ENCODE measurements at regions not wholly inside any gene's neighbourhood (a gene's known extent, or its start where the extent isn't known, plus 50 kb on each side); places are given as distances from the start of the nearest gene placed in this dataset.

DNA sequence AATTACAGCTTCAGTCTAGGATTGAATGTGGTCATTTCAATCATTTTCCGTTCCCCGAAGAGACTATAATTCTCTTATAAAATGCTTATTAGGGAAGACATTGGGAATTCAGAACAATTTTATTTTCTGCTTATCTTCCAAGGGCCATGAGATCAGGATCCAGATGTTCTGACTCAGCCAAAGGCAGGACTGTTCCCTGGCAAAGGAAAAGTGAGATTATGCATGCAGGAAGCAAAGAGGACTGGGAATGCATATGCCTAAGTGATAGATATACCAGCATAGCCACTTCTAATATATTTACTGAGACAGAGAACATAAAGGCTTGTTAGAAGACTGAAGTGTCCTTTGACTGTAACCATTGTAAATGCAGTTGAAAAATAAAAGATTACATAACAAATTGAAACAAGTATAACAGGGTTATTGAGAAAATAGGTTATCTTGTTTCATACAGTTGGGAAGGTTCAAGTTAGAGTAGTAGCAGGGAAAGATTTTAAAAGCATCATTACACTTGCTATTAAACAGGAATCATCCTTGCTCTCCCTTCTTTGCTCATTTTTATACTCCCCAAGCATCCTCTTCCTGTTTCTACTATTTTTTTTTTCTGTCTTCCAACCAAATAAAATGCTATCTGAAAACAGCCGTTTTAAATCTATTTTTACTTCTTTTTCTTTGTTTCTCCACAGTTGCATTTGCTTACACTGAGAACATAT, 439.6 kb upstream of the ADAMTS5 start:
- in situ Hi-C loops (cut with HindIII; ENCODE audit: low sequenced_read_pairs) = no loop called here

DNA sequence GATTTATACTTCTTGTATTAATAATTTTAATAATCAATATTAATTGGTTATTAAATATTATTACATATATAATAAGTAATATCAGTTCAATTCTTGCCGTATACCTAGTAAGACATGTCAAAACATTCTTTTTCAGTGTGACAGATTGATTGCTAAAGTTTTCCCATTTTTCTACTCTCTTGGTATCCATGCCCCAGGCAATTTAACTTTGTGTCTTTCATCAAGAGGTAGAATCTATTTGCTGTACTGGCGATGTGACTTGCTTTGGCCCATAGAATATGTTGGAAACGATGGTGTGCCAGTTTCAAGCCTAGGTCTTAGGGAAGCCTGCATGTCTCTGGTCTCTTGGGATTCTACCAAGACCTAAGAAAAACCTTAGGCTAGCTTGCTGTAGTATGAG, 436.1 kb upstream of the ADAMTS5 start:
- in situ Hi-C loops (cut with HindIII; ENCODE audit: low sequenced_read_pairs) = no loop called here

DNA sequence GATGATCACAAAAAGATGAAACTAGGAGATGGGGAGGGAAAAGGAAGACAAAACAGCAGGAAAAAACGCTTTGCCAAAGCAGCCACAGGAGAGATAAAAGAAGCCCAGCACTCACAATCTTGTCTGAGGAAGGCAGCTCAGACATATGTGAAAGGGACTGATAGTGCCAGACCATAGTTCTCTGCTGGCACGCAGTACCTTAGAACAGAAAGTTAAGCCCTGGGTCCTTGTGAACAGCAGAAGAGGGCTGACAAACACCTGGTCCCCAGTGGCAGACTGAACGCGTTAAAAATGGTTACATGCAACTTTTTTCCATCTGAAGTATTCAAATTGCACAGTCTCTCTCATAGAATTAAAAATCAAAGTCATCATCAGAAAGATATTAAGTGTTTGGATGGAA, 433.2 kb upstream of the ADAMTS5 start:
- in situ Hi-C loops (cut with HindIII; ENCODE audit: low sequenced_read_pairs) = no loop called here

DNA sequence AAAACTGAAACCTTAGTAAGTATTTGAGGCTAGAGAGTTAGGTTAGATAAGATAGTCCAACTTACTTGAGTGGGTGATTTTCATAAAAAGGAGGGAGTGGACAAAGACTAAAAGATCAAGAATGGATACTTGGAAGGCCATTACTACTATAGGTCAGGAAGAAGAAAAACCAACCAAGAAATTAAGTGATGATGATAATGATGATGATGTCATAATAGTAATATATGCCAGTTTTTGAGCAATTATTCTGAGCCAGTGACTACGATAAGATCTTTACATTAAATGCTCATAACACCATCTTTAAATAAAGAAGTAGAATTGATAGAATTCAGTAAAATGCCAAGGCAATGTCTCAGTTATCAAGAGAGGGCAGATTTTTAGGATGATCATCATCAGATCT, 430.7 kb upstream of the ADAMTS5 start:
- in situ Hi-C loops (cut with HindIII; ENCODE audit: low sequenced_read_pairs) = no loop called here

DNA sequence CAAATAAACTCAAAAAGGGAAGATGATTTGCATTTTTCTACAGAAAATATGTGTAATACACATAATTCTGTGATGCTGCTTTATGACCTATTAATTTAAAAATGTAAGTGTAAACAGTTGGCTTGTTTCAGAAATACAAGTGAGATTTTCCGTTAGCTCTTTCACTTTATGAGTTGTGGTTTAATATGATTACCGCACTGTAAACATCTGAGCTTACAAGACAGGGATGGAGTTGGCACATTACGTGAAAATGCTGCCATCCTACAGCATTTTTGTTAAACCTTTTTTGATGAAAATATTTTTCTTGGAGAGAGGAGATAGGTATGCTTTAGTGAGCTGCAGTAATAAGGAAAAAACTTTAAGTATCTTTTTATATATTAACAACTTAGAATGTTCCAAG, 426.8 kb upstream of the ADAMTS5 start:
- in situ Hi-C loops (cut with HindIII; ENCODE audit: low sequenced_read_pairs) = no loop called here

DNA sequence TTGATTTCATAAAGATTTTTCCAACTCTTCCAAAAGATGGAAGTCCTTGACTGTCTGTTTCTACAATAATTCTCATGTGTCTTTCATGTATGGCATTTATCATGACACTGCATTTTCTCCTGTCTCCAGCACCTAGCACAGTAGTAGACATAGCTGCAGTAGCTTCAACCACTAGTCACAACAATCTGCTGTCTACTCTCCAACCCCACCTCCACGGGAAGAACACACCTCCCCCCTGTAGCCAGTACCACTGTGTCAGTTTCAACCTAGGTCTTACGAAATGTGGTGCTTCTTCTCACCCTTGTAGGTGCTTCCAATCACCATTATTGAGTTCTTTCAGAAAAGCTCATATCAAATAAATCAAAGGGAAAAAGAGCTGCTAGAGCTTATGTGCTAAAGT, 425.1 kb upstream of the ADAMTS5 start:
- in situ Hi-C loops (cut with HindIII; ENCODE audit: low sequenced_read_pairs) = no loop called here

DNA sequence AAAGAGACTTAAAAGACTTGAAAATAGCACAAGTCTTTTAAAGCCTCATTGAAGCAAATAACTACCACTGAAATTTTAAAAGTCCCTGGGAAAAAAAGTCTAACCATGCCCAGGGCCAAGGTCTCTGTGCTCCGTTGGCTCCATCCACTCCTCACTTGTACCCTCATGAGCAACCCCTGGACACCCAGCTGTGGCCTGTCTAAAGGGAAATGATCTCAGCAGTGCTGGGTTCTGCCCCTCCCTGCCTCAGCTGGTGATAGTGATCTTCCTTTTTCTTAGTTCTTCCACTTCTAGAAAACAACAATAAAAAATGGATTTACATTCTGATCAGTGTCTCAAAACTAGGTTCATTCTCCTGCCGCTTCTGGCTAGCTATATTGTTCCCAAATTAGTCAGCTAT, 423.5 kb upstream of the ADAMTS5 start:
- in situ Hi-C loops (cut with HindIII; ENCODE audit: low sequenced_read_pairs) = no loop called here

DNA sequence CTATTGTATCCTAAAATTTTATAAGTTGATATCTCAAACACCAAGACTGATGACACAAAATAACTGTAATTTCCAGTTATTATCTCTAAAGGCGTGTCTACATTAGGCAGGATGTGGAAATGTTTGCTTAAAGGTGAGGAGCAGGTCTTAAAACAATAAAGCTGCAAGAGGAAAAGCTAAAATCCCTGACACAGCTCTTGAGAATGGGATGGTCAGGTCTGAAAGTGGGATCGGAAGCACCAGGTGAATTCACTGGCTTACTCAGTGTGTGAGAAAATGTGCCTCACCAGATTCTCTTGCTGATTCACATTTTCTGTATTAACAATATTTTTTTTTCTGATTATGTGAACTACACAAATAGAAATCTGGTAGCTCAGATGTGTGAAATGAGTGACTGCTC, 421.9 kb upstream of the ADAMTS5 start:
- in situ Hi-C loops (cut with HindIII; ENCODE audit: low sequenced_read_pairs) = no loop called here

DNA sequence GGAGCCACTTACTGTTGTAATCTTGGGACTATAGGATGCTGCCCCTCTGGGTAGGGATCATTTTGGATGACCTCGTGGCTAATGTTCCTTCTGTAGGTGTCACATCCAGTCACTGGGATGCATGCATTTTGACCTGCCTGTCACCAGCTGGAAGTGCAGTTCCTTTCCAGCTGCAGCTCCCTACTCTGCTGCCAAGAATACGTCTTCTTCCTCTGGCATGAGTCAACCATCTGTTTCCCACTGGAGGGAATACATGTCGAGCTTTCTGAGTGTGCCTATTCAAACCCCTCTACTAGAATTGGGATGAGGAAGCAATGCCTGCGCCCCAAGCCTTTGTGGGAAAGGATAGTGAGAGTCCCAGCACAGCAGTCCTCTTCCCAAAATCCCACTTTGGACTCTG, 415.5 kb upstream of the ADAMTS5 start:
- in situ Hi-C loops (cut with HindIII; ENCODE audit: low sequenced_read_pairs) = no loop called here

DNA sequence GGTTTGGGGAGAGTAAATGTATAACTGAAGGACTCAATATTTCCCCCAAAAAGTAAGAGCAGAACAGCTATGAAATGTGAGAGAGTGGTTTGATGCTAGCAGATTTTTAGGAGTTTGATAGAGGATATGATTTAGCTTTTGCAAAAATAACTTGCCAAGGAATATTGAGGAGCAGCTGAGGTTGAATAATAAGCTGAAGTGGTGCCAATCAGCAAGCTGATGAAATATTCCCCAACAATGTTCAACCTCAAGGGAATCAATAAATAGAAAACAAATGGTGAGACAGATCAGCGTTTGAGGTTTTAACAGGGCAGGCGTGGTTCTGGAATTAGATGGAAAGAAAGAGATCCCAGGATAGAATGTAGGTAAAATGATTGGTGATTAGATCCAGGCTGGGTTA, 413.4 kb upstream of the ADAMTS5 start:
- in situ Hi-C loops (cut with HindIII; ENCODE audit: low sequenced_read_pairs) = no loop called here

DNA sequence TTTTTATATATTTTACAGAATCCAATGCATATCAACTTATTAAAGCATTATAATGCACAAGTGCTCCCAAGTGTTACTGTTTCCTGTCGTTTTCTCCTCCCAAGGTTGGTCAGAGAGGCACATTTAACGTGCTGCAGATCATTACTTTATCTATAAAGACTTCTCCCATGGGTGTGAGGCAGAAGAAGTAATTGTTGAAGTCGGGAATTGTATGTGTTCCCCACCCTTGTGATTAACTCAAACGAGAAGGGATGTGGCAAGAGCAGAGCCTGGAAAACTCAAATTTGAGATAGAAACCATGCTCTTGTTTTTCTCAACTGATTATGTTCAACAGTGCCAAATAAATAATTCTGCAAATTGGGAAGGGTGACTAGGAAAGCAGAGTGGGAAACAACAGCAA, 412.5 kb upstream of the ADAMTS5 start:
- in situ Hi-C loops (cut with HindIII; ENCODE audit: low sequenced_read_pairs) = no loop called here

DNA sequence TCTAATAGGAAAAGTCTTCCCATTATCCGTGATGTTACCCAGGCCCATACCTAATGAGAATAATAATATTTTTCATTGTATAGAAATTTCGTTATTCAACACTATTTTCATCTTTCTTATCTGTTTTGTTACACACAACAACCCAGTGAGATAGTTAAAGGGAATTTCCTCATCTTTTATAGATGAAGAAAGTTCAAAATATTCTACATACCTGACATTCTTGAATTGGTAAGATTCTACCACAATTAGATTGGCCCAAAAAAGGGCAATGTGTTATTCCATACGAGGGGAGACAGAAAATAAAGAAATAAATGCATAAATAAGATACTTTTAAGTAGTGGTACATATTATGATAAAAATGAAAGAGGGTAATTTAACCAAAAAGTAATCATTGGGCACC, 405.5 kb upstream of the ADAMTS5 start:
- in situ Hi-C loops (cut with HindIII; ENCODE audit: low sequenced_read_pairs) = no loop called here

DNA sequence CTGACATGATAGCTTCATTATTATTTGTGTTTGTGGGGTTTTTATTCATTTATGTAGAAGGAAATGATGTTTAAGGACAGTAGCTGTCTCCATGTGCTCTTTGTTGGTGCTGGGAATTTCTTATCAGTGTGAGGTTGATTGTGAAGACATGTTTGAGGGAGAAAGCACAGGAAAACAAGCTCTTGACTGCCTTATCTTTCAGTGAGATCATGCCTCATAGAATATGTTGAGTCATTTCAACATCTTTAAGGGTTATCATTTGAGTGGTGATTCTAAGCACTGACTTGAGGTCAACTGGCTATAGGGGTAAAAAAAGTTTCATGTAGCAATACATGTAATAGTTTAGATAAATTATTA, 405.1 kb upstream of the ADAMTS5 start:
- in situ Hi-C loops (cut with HindIII; ENCODE audit: low sequenced_read_pairs) = no loop called here

DNA sequence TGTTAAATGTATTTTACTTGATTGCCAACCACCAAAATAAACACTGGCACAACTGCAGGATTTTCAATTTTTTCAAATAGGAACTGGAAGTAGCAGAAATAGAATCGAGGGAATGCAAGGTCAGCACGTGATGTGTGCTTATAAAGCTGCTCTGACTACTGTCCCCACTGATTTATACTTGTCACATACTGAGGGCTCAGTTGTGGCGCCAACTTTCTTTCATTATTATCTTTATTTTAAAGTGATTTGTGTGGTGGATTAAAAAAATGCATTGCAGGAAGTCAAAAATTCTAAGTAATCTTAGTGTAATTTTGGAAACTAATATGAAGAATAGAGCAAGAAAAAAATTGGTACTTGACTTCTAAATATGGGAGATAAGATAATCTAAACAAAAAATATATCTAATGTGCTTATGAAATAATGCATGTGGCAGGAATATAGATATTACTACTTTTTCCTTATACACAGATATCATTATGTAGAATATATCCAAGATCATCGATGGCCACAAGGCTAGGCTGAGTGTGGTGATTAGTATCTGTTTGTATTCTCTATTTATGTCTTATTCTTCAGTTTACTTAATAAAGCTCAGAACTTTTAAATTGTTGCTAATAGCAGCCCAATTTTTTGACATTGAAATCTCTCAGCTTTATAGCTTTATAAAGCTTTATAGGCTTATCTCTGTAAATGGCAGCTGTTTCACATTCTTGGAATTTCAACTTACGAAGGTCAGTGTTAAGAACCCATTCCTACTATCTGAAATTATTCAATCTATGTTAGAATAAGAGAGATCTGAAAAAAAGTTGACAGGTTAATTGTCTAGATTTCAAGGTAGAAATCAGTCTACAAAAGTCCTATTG, 404.5 kb upstream of the ADAMTS5 start:
- in situ Hi-C loops (cut with HindIII; ENCODE audit: low sequenced_read_pairs) = no loop called here

DNA sequence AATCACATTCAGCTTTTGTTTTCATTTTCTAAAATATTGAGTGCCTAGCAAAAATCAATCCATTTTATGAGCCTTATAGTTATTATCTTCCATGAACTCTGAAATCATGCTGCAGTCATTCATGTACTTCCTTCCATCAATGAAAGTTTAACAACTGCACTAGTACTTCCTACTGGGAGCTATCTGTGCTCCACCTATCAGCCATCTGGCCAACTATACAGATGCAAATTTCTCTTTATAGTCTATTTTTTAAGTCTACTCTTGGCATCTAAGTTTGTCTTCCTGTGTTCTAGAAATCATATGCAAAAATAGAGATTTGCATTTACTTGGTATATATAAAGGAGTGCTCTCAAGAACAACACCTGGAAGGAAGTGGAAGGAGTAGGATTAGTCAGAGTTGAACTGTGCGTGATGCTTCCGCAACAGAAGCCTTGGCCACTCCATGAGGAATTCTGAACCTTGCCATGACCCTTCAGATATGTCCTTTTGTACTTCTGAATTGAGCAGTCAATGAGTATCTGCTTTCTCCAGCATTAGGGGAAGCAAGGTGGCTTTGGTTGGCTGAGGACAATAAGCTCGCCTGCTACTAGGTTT, 403.2 kb upstream of the ADAMTS5 start:
- in situ Hi-C loops (cut with HindIII; ENCODE audit: low sequenced_read_pairs) = no loop called here

DNA sequence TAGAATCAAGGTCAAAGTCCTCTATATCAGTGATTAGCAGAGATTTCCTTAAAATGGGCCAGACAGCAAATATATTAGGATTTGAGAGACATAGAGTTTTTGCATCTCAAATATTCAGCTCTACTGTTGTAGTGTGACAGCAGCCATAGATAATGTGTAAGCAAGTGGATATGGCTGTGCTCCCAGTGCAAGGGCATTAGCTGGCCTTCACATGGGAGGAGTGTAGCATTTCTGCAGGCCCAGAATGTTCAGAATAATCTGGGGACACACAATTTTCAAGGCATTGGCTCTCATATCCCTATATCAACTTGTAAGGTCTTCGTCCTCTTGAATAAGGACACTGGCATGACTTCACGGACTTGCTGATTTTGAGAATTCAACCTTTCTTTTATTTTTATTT, 402.3 kb upstream of the ADAMTS5 start:
- in situ Hi-C loops (cut with HindIII; ENCODE audit: low sequenced_read_pairs) = no loop called here

DNA sequence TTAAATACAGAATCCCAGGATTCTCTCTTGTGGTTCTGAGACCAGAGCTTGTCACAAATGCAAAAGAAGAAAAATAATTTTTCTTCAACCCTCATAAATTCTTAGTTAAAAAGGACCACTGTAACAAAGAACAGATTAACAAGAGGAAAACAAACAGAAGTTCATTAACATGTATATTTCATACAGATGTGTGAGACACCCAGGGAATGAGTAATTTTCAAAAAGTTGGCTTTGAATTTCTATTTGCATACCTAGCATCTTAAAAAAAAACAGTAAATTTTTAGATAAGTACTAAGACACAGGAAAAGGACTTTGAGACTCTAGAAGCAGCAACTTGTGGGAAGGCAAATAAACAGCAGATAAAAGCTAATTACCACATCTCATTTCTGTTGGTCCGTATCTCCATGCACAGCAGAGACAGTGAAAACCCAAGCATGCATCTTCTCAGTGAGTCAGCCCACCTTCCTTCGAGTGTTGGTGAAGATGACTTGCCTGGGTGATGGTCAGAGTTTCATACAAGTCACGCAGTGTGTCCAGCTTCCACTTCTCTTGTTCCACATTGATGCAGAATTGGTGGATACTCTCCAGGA, 399.9 kb upstream of the ADAMTS5 start:
- in situ Hi-C loops (cut with HindIII; ENCODE audit: low sequenced_read_pairs) = no loop called here

DNA sequence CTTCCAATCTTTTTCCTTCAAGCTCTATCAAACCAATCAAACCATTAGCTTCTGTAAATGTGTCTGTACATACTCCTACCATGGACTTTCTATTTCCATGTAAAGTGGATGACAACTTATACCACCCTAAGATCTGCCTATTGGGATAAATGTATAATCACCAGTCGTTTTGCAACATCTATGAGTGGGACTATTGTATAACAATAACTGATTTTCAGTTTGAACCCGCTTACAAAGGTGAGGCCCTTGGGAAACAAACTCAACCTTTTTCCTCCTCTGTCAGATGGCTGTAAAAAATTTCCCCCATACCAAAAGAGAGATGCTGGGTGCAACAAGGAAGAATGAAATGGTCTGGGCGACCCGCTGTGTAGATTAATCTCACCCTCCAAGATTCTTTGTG, 399.1 kb upstream of the ADAMTS5 start:
- in situ Hi-C loops (cut with HindIII; ENCODE audit: low sequenced_read_pairs) = no loop called here

DNA sequence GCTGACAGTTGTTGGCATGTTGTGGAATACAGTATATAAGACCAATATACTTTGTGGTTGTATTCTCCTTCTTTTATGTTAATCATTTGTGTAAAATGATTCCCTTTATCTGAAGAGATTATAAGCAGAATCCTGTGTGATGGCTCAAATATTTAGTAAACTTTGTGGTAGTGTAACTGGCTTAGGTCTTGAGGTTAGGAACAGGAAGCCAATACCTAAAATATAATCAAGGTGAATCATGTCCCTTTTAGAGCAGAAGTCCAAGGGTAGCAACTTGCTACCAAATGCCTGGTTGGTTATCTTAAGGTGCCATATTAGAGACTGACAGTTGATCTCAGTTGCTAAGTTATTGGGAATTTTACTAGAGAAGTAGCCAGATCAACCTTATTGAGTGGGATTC, 398.5 kb upstream of the ADAMTS5 start:
- in situ Hi-C loops (cut with HindIII; ENCODE audit: low sequenced_read_pairs) = no loop called here

DNA sequence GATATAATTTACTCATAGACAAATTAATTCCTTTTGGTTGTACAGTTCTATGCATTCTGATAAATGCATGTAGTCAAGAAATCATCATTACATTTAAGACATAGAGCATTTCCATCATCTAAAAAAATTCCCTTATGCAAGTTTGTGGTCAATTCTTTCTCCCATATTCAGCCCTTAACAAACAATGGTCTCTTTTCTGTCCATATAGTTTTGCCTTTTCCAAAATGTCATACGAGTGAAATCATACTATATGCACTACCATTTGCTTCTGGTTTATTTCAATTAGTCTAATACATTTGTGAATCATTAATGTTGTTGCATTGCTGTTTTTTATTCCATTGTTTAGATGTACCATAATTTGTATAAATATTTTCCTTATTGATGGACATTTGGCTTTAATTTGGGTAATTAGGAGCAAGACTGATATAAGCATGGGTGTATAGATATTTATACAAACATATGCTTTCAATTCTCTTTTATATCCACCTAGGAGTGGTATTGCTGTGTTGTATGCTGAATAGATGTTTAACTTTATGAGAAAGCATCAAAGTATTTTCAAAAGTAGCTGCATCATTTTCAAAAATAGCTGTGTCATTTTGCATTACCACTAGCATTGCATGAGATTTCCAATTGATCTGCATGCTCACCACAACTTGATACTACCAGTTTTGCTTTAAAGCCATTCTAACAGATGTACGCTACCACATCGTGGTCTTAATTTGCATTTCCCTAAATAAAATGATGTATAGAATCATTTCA, 397.0 kb upstream of the ADAMTS5 start:
- in situ Hi-C loops (cut with HindIII; ENCODE audit: low sequenced_read_pairs) = no loop called here

DNA sequence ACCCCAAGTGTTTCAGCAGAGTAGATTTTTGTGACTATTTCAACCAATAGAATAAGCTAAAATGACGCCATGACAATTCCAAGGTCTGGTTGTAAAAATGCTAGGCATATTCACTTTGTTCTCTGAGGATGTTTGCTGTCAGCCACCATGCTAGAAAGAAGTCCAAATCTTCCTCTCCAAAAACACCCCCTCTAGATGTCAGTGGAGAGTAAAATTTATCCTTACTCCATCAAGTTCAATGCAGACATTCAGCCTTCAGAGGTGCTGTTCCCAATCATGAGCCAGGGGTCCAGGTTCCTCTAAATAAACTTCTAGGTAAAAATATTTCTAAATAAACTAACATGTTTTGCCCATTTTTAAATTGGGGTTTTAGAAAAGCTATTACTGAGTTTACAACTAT, 395.4 kb upstream of the ADAMTS5 start:
- in situ Hi-C loops (cut with HindIII; ENCODE audit: low sequenced_read_pairs) = no loop called here

Measured in DLD1 (cell line).